Liver (tissue), 8 donors: ENCODE measurements at regions not wholly inside any gene's neighbourhood (a gene's known extent, or its start where the extent isn't known, plus 50 kb on each side); places are given as distances from the start of the nearest gene placed in this dataset.
"Not testable (repeated sequence)": the region's sequence is repeated elsewhere in the genome, so short reads cannot be mapped to it uniquely, and the experiment has no call there.

ENCODE experiments used
- DNase-seq: peaks from one replicate; pipeline ENCODE4 v3.0.0-alpha.2; 2017; ENCODE audit warnings: low spot score
- H3K27ac ChIP-seq, 2 donors: one replicate each; pipeline ENCODE4 v1.7.0; 2013; ENCODE audit warnings: inconsistent platforms in 2 of 2, low read length in 2 of 2, control low read depth in 1 of 2, low read depth in 1 of 2, mild to moderate bottlenecking in 1 of 2
- H3K27me3 ChIP-seq, 4 donors: one replicate each; pipeline versions ENCODE4 v1.6.1 to v1.7.0; 2013; ENCODE audit warnings: low read length in 3 of 4, inconsistent platforms in 1 of 4, mild to moderate bottlenecking in 1 of 4, moderate library complexity in 1 of 4; ENCODE audit not compliant: control insufficient read depth in 4 of 4, insufficient read depth in 4 of 4
- H3K36me3 ChIP-seq, 4 donors: one replicate each; pipeline versions ENCODE4 v1.6.1 to v1.7.0; 2013; ENCODE audit warnings: low read length in 3 of 4, mild to moderate bottlenecking in 3 of 4, low read depth in 1 of 4, moderate library complexity in 1 of 4; ENCODE audit not compliant: control insufficient read depth in 4 of 4, insufficient read depth in 3 of 4
- H3K4me1 ChIP-seq, 4 donors: one replicate each; pipeline versions ENCODE4 v1.6.1 to v1.7.0; 2013; ENCODE audit warnings: low read length in 3 of 4, mild to moderate bottlenecking in 3 of 4, moderate library complexity in 1 of 4; ENCODE audit not compliant: control insufficient read depth in 4 of 4, insufficient read depth in 4 of 4
- H3K4me3 ChIP-seq, 3 donors: one replicate each; pipeline versions ENCODE4 v1.6.1 to v1.7.0; 2013; ENCODE audit warnings: low read length in 3 of 3, control low read depth in 1 of 3, low read depth in 1 of 3, mild to moderate bottlenecking in 1 of 3
- H3K9ac ChIP-seq, 2 donors: one replicate each; pipeline ENCODE4 v1.7.0; 2013; ENCODE audit warnings: low read length in 2 of 2, mild to moderate bottlenecking in 2 of 2, moderate library complexity in 2 of 2, control low read depth in 1 of 2, low read depth in 1 of 2
- H3K9me3 ChIP-seq, 4 donors: one replicate each; pipeline versions ENCODE4 v1.6.1 to v1.7.0; 2013; ENCODE audit warnings: low read length in 3 of 4; ENCODE audit not compliant: control insufficient read depth in 4 of 4
- EGR1 ChIP-seq, 2 donors: IDR thresholded peaks; 2 replicates each; pipeline ENCODE4 v1.6.1; 2016 to 2018; ENCODE audit warnings: antibody characterized with exemption in 2 of 2, low read depth in 2 of 2
- FOXA1 ChIP-seq: IDR thresholded peaks from 2 replicates; pipeline ENCODE4 v1.6.1; 2016; ENCODE audit warnings: antibody characterized with exemption
- FOXA2 ChIP-seq: IDR thresholded peaks from 2 replicates; pipeline ENCODE4 v1.6.1; 2016; ENCODE audit warnings: antibody characterized with exemption
- GABPA ChIP-seq, 2 donors: IDR thresholded peaks in 1 of 2; conservative IDR thresholded peaks in 1 of 2; 2 replicates each; pipeline ENCODE4 v1.6.1; 2016; ENCODE audit warnings: antibody characterized with exemption in 2 of 2, mild to moderate bottlenecking in 1 of 2, moderate library complexity in 1 of 2
- HNF4A ChIP-seq, 2 donors: conservative IDR thresholded peaks; 2 replicates each; pipeline ENCODE4 v1.6.1; 2016; ENCODE audit warnings: antibody characterized with exemption in 2 of 2, mild to moderate bottlenecking in 2 of 2
- HNF4G ChIP-seq: IDR thresholded peaks from 2 replicates; pipeline ENCODE4 v1.6.1; 2016; ENCODE audit warnings: antibody characterized with exemption
- JUND ChIP-seq, 2 donors: IDR thresholded peaks; 2 replicates each; pipeline ENCODE4 v1.6.1; 2016; ENCODE audit warnings: antibody characterized with exemption in 2 of 2
- NR2F2 ChIP-seq: IDR thresholded peaks from 2 replicates; pipeline ENCODE4 v1.6.1; 2016; ENCODE audit warnings: antibody characterized with exemption
- RAD21 ChIP-seq, 2 donors: IDR thresholded peaks; 2 replicates each; pipeline ENCODE4 v1.6.1; 2016; ENCODE audit warnings: antibody characterized with exemption in 2 of 2, mild to moderate bottlenecking in 2 of 2
- RXRA ChIP-seq, 2 donors: IDR thresholded peaks; 2 replicates each; pipeline ENCODE4 v1.6.1; 2017 to 2018; ENCODE audit warnings: antibody characterized with exemption in 2 of 2, mild to moderate bottlenecking in 1 of 2
- SP1 ChIP-seq: IDR thresholded peaks from 2 replicates; pipeline ENCODE4 v1.6.1; 2018; ENCODE audit warnings: antibody characterized with exemption, mild to moderate bottlenecking
- TAF1 ChIP-seq: conservative IDR thresholded peaks from 2 replicates; pipeline ENCODE4 v1.6.1; 2016; ENCODE audit warnings: antibody characterized with exemption, mild to moderate bottlenecking
- YY1 ChIP-seq: IDR thresholded peaks from 2 replicates; pipeline ENCODE4 v1.6.1; 2016; ENCODE audit warnings: antibody characterized with exemption, mild to moderate bottlenecking
- WGBS: extraction: QIAGEN DNeasy Blood & Tissue Kit; methylation state at CpG from one replicate; pipeline ENCODE4 v1.1.7; 2013; 5-methylcytosine and 5-hydroxymethylcytosine counted together
- TF ChIP-seq, protein P1 (sequence below): IDR thresholded peaks from 2 replicates; pipeline ENCODE4 v1.6.1; 2016; ENCODE audit warnings: antibody characterized with exemption
- TF ChIP-seq, protein P2 (sequence below): fragments of 150-350 bp; IDR thresholded peaks from 2 replicates; pipeline ENCODE4 v1.5.1; 2017; ENCODE audit warnings: improper control_type of control experiment, low read depth, low read length; ENCODE audit not compliant: missing input control
- TF ChIP-seq, protein P3 (sequence below): IDR thresholded peaks from 2 replicates; pipeline ENCODE4 v1.6.1; 2016; ENCODE audit warnings: antibody characterized with exemption
- TF ChIP-seq, protein P4 (sequence below): IDR thresholded peaks from 2 replicates; pipeline ENCODE4 v1.6.1; 2016; ENCODE audit warnings: antibody characterized with exemption
- TF ChIP-seq, protein P5 (sequence below): IDR thresholded peaks from 2 replicates; pipeline ENCODE4 v1.6.1; 2016; ENCODE audit warnings: antibody characterized with exemption, mild to moderate bottlenecking
- donor health status: healthy.
- donor health status: healthy.
- donor health status: healthy.
- donor health status: healthy.
- donor health status: healthy.

DNA sequence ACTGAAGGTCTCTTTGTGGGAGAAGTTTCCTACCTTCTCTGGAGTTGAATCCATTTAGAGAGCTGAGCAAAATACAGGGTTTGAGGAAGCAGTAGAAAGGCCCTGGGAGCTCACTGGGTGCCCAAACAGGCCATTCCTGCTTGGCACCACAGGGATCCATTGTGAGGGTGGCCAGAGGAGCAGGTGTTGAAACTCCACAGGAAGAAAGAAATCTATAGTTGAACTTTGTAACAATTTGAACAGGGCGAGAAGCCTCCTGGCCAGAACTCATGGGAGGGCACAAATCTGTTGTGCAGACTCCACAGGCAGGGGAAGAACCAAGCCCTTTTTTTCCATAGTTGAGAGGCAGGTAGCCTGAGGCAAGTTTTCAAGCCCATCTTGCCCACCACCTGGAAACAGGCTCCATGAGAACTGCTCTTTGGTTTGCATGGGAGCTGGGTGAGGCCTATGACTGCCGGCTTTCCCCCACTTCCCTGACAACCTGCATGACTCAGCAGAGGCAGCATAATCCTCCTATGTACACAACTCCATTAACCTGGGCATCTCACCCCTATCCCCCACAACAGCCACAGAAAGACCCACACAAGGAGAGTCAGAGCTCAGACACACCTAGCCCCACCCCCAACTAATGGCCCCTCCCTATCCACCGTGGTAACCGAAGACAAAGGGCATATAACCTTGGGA lies 1053.0 kb downstream of the TSN start:
- no peaks in the 10 kb centered on the region for H3K36me3 ChIP-seq
- H3K9ac ChIP-seq, result no peak overlapping the region
- no peaks in the 10 kb centered on the region for H3K27me3 ChIP-seq
- H3K27ac ChIP-seq, result no peak overlapping the region
- 74% methylated on average over 4 of the region's 4 CpGs for WGBS
- no peaks in the 10 kb centered on the region for H3K4me1 ChIP-seq
- H3K9me3 ChIP-seq, result peaks cover 0 to 5% (median 1%) of the 10 kb centered on the region in 4 donors
- DNase-seq, result no peak
- no peak overlapping the region for H3K4me3 ChIP-seq
- TF ChIP-seq RXRA (IDR thresholded peaks at IDR 0.05) (peak in 1 of 2 donors; percentile 6), HNF4G (no peak)

DNA sequence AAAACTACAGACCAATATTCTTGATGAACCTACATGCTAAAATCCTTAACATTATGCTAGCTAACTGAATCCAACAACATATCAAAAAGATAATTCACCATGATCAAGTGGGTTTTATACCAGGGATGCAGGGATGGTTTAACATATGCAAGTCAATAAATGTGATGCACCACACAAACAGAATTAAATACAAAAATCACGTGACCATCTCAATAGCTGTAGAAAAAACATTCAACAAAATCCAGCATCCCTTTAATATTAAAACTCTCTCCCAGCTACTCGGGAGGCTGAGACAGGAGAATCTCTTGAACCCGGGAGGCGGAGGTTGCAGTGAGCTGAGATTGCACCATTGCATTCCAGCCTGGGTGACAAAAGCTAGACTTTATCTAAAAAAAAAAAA lies 1056.8 kb downstream of the TSN start:
- WGBS, result 80% methylated on average over 4 of the region's 4 CpGs
- H3K9ac ChIP-seq, DNase-seq, H3K4me3 ChIP-seq, H3K27me3 ChIP-seq, H3K4me1 ChIP-seq, H3K27ac ChIP-seq, H3K9me3 ChIP-seq, H3K36me3 ChIP-seq: not testable (repeated sequence)

DNA sequence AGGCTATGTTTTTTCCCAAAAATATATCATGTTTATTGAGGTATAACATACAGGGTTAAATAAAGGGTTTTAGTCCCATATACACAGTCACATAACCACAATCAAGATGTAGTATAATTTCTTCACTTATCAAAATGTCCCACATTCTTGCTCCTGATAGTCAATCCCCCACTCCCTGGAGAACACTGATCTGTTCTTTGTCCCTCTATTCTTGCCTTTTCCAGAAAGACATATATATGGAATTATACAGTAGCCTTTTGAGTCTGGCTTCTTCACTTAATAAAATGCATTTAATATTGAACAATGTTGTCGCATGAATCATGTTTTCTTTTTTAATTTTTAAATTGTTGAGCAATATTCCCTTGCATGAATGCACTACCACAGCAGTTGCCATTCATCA lies 1059.7 kb downstream of the TSN start:
- H3K36me3 ChIP-seq, result no peaks in the 10 kb centered on the region
- H3K4me1 ChIP-seq, result no peaks in the 10 kb centered on the region
- no peak overlapping the region for H3K27ac ChIP-seq
- H3K9me3 ChIP-seq, result no peaks in the 10 kb centered on the region
- no peak for DNase-seq
- TF ChIP-seq EGR1 (IDR thresholded peaks at IDR 0.05; ENCODE audit: low read depth in 2 of 2) (no peak), RAD21 (IDR thresholded peaks at IDR 0.05) (no peak), HNF4A (conservative IDR thresholded peaks at IDR 0.05) (no peak), HNF4G (no peak), SP1 (no peak), TAF1 (no peak), JUND (IDR thresholded peaks at IDR 0.05) (no peak), GABPA (IDR thresholded peaks at IDR 0.05 in 1 of 2, conservative IDR thresholded peaks at IDR 0.05 in 1 of 2) (no peak), FOXA1 (no peak), YY1 (no peak), FOXA2 (no peak), NR2F2 (no peak)
- TF ChIP-seq, protein P1, sequence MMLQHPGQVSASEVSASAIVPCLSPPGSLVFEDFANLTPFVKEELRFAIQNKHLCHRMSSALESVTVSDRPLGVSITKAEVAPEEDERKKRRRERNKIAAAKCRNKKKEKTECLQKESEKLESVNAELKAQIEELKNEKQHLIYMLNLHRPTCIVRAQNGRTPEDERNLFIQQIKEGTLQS, result no peak
- TF ChIP-seq, protein P2, sequence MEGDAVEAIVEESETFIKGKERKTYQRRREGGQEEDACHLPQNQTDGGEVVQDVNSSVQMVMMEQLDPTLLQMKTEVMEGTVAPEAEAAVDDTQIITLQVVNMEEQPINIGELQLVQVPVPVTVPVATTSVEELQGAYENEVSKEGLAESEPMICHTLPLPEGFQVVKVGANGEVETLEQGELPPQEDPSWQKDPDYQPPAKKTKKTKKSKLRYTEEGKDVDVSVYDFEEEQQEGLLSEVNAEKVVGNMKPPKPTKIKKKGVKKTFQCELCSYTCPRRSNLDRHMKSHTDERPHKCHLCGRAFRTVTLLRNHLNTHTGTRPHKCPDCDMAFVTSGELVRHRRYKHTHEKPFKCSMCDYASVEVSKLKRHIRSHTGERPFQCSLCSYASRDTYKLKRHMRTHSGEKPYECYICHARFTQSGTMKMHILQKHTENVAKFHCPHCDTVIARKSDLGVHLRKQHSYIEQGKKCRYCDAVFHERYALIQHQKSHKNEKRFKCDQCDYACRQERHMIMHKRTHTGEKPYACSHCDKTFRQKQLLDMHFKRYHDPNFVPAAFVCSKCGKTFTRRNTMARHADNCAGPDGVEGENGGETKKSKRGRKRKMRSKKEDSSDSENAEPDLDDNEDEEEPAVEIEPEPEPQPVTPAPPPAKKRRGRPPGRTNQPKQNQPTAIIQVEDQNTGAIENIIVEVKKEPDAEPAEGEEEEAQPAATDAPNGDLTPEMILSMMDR, result no peak
- TF ChIP-seq, protein P3, sequence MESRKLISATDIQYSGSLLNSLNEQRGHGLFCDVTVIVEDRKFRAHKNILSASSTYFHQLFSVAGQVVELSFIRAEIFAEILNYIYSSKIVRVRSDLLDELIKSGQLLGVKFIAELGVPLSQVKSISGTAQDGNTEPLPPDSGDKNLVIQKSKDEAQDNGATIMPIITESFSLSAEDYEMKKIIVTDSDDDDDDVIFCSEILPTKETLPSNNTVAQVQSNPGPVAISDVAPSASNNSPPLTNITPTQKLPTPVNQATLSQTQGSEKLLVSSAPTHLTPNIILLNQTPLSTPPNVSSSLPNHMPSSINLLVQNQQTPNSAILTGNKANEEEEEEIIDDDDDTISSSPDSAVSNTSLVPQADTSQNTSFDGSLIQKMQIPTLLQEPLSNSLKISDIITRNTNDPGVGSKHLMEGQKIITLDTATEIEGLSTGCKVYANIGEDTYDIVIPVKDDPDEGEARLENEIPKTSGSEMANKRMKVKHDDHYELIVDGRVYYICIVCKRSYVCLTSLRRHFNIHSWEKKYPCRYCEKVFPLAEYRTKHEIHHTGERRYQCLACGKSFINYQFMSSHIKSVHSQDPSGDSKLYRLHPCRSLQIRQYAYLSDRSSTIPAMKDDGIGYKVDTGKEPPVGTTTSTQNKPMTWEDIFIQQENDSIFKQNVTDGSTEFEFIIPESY, result no peak
- TF ChIP-seq, protein P4, sequence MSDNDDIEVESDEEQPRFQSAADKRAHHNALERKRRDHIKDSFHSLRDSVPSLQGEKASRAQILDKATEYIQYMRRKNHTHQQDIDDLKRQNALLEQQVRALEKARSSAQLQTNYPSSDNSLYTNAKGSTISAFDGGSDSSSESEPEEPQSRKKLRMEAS, result no peak
- TF ChIP-seq, protein P5, sequence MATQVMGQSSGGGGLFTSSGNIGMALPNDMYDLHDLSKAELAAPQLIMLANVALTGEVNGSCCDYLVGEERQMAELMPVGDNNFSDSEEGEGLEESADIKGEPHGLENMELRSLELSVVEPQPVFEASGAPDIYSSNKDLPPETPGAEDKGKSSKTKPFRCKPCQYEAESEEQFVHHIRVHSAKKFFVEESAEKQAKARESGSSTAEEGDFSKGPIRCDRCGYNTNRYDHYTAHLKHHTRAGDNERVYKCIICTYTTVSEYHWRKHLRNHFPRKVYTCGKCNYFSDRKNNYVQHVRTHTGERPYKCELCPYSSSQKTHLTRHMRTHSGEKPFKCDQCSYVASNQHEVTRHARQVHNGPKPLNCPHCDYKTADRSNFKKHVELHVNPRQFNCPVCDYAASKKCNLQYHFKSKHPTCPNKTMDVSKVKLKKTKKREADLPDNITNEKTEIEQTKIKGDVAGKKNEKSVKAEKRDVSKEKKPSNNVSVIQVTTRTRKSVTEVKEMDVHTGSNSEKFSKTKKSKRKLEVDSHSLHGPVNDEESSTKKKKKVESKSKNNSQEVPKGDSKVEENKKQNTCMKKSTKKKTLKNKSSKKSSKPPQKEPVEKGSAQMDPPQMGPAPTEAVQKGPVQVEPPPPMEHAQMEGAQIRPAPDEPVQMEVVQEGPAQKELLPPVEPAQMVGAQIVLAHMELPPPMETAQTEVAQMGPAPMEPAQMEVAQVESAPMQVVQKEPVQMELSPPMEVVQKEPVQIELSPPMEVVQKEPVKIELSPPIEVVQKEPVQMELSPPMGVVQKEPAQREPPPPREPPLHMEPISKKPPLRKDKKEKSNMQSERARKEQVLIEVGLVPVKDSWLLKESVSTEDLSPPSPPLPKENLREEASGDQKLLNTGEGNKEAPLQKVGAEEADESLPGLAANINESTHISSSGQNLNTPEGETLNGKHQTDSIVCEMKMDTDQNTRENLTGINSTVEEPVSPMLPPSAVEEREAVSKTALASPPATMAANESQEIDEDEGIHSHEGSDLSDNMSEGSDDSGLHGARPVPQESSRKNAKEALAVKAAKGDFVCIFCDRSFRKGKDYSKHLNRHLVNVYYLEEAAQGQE, result no peak
- H3K4me3 ChIP-seq, result no peak overlapping the region
- 93% methylated on average over 1 of the region's 1 CpG for WGBS
- H3K9ac ChIP-seq, result no peak overlapping the region
- H3K27me3 ChIP-seq, result no peaks in the 10 kb centered on the region
